HepG2 (cell line): ENCODE measurements at regions not wholly inside any gene's neighbourhood (a gene's known extent, or its start where the extent isn't known, plus 50 kb on each side); places are given as distances from the start of the nearest gene placed in this dataset.

ENCODE experiments used
- ATAC-seq: fragments of 200-7000 bp; cut with Tn5 transposase; 3 replicates; pipeline ENCODE4 v1.9.1; 2020; ENCODE audit warnings: mild to moderate bottlenecking, moderate library complexity
- BruUV-seq: library from RNA; stranded (reverse); fragments of 400-500 nt; replicated peaks from 2 replicates; lab custom pipeline; 2021; lab: Mats Ljungman, UMichigan
- CTCF ChIA-PET: fragments of 300-600 bp; formaldehyde crosslinking; extraction: SDS; loops from one replicate; lab custom pipeline; 2021; ENCODE audit warnings: low total read pairs, inconsistent platforms, low intra/inter-chr PET ratio; lab: Yijun Ruan, JAX
- POLR2A ChIA-PET: fragments of 350-600 bp; sonication (Branson Sonifier 250); formaldehyde crosslinking; loops from one replicate; lab custom pipeline; 2020; ENCODE audit warnings: antibody characterized with exemption, inconsistent platforms; lab: Yijun Ruan, JAX
- DNase-seq: peaks from one replicate; pipeline ENCODE4 v3.0.0-alpha.2; 2015; ENCODE audit warnings: low spot score
- FAIRE-seq: peaks from 3 replicates; lab custom pipeline; 2011; peaks lifted over from hg19 to GRCh38; lab: Jason Lieb, UNC
- H2AFZ ChIP-seq: one replicate; pipeline ENCODE4 v1.6.1; 2011; ENCODE audit warnings: low read length, inconsistent platforms
- H3K27ac ChIP-seq: fragments of 300-600 bp; 3 replicates; pipeline ENCODE4 v1.8.0; 2011; ENCODE audit warnings: mixed run types, mild to moderate bottlenecking, mixed read lengths, low read length, inconsistent platforms; ENCODE audit not compliant: insufficient read depth; ENCODE audit errors: extremely low read length
- H3K27me3 ChIP-seq, 2 experiments: fragments of 200-600 bp in 1 of 2; 2 replicates in 1 of 2; 3 replicates in 1 of 2; pipeline versions ENCODE4 v1.6.0 to v1.8.0; 2011; ENCODE audit warnings: low read length in 2 of 2, mild to moderate bottlenecking in 2 of 2, moderate library complexity in 2 of 2, inconsistent platforms in 1 of 2; ENCODE audit not compliant: insufficient read depth in 2 of 2, control insufficient read depth in 1 of 2
- H3K36me3 ChIP-seq, 2 experiments: fragments of 200-600 bp in 1 of 2; replicated peaks in 1 of 2; 2 replicates in 1 of 2; 3 replicates in 1 of 2; pipeline versions ENCODE4 v1.5.1 to v1.8.0; 2011; ENCODE audit warnings: low read length in 2 of 2, inconsistent platforms in 1 of 2; ENCODE audit not compliant: insufficient read depth in 2 of 2, control insufficient read depth in 1 of 2
- H3K4me1 ChIP-seq: 2 replicates; pipeline ENCODE4 v1.5.1; 2012; ENCODE audit warnings: low read length, inconsistent platforms; ENCODE audit not compliant: insufficient read depth
- H3K4me2 ChIP-seq: 2 replicates; pipeline ENCODE4 v1.6.0; 2011; ENCODE audit warnings: low read depth, low read length, inconsistent platforms
- H3K4me3 ChIP-seq, 3 experiments: fragments of 200-600 bp in 1 of 3; sonication (generic), shearing (Covaris generic) in 1 of 3; replicated peaks in 1 of 3; 2 replicates each; pipeline ENCODE4 v1.5.1; 2011 to 2016; ENCODE audit warnings: low read length in 3 of 3, inconsistent platforms in 2 of 3, low read depth in 2 of 3, mild to moderate bottlenecking in 2 of 3, control low read depth in 1 of 3, mixed read lengths in 1 of 3; ENCODE audit not compliant: insufficient read depth in 1 of 3
- H3K79me2 ChIP-seq: one replicate; pipeline ENCODE4 v1.6.1; 2011; ENCODE audit warnings: low read length, inconsistent platforms; ENCODE audit not compliant: insufficient read depth
- H3K9ac ChIP-seq: 2 replicates; pipeline ENCODE4 v1.6.0; 2011; ENCODE audit warnings: mild to moderate bottlenecking, low read depth, low read length, inconsistent platforms; ENCODE audit not compliant: insufficient read depth
- H3K9me3 ChIP-seq: 2 replicates; pipeline ENCODE4 v1.5.1; 2012; ENCODE audit warnings: mild to moderate bottlenecking, low read length
- H4K20me1 ChIP-seq: 2 replicates; pipeline ENCODE4 v1.6.0; 2011; ENCODE audit warnings: inconsistent platforms, mild to moderate bottlenecking, low read length, moderate library complexity; ENCODE audit not compliant: insufficient read depth
- CBX1 ChIP-seq: IDR thresholded peaks from one replicate; pipeline ENCODE4 v1.6.1; 2016; ENCODE audit warnings: antibody characterized with exemption, low read depth
- GABPA ChIP-seq, 2 experiments: IDR thresholded peaks; 2 replicates each; pipeline ENCODE4 v1.6.1; 2011 to 2016; ENCODE audit warnings: low read depth in 2 of 2, low read length in 1 of 2, missing biosample characterization in 1 of 2, missing genetic modification characterization in 1 of 2
- GPN1 ChIP-seq: sonication (generic); formaldehyde crosslinking; IDR thresholded peaks from 2 replicates; pipeline ENCODE4 v1.5.1; 2020; ENCODE audit warnings: missing genetic modification reagents, borderline replicate concordance
- MAFF ChIP-seq: IDR thresholded peaks from 2 replicates; pipeline ENCODE4 v1.6.1; 2011; ENCODE audit warnings: low read depth, low read length, improper control_type of control experiment
- MAFK ChIP-seq, 2 experiments: IDR thresholded peaks in 1 of 2; conservative IDR thresholded peaks in 1 of 2; 2 replicates each; pipeline ENCODE4 v1.6.1; 2011; ENCODE audit warnings: improper control_type of control experiment in 2 of 2, low read length in 2 of 2
- SALL1 ChIP-seq: sonication (generic); formaldehyde crosslinking; IDR thresholded peaks from 2 replicates; pipeline ENCODE4 v1.8.0; 2022; ENCODE audit warnings: mild to moderate bottlenecking, missing genetic modification reagents
- ZBTB1 ChIP-seq: sonication (generic); formaldehyde crosslinking; IDR thresholded peaks from 2 replicates; pipeline ENCODE4 v1.4.0; 2020; ENCODE audit warnings: missing genetic modification reagents, borderline replicate concordance
- ZNF138 ChIP-seq: sonication (generic); formaldehyde crosslinking; IDR thresholded peaks from 2 replicates; pipeline ENCODE4 v1.5.0; 2020; ENCODE audit warnings: mild to moderate bottlenecking, low read depth, missing genetic modification reagents
- ZNF563 ChIP-seq: sonication (generic); formaldehyde crosslinking; IDR thresholded peaks from 2 replicates; pipeline ENCODE4 v1.8.0; 2022; ENCODE audit warnings: mild to moderate bottlenecking, moderate library complexity, missing genetic modification reagents
- ZNF781 ChIP-seq: sonication (generic); formaldehyde crosslinking; IDR thresholded peaks from 2 replicates; pipeline ENCODE4 v1.5.1; 2020; ENCODE audit warnings: borderline replicate concordance, mild to moderate bottlenecking, missing genetic modification reagents; ENCODE audit errors: not compliant biosample characterization
- WGBS: methylation state at CpG from one replicate; pipeline ENCODE4 v1.1.6; 2017; ENCODE audit warnings: low lambda C conversion rate; 5-methylcytosine and 5-hydroxymethylcytosine counted together
- in situ Hi-C: cut with HindIII; loops from 2 replicates; pipeline ENCODE4 v1.10.0; 2017; ENCODE audit warnings: low pct_unique_long_range_greater_than_20kb; ENCODE audit not compliant: extremely low pct_ligation_motif_present
- intact Hi-C: fragments of 100-400 bp; cut with micrococcal nuclease; formaldehyde crosslinking; loops from one replicate; pipeline ENCODE4 v1.10.0; 2022; ENCODE audit not compliant: unreplicated experiment
- TF ChIP-seq, protein P1 (sequence below): sonication (generic); formaldehyde crosslinking; IDR thresholded peaks from 2 replicates; pipeline ENCODE4 v1.8.0; 2022; ENCODE audit warnings: mild to moderate bottlenecking, missing genetic modification reagents

GRCh38 chr1:72557446-72558049, 275.2 kb upstream of the NEGR1 start:
- peak; percentile 56 for ATAC-seq
- in situ Hi-C loops = no loop called here
- H3K27me3 ChIP-seq = no peaks in the 10 kb centered on the region
- no peaks in the 10 kb centered on the region for H3K36me3 ChIP-seq
- no peak overlapping the region for H2AFZ ChIP-seq
- no peaks in the 10 kb centered on the region for H3K4me1 ChIP-seq
- ChIA-PET CTCF (no interaction called here), POLR2A (no interaction called here)
- 0% methylated on average over 1 of the region's 1 CpG for WGBS
- no peak overlapping the region for H3K27ac ChIP-seq
- no peaks in the 10 kb centered on the region for H3K79me2 ChIP-seq
- intact Hi-C loops = no loop called here
- no peak for DNase-seq
- no peak overlapping the region for H3K4me3 ChIP-seq
- H3K9me3 ChIP-seq = peaks cover 6% of the 10 kb centered on the region; the same call in 1 of the 2 replicates
- no peak for FAIRE-seq
- no peak overlapping the region for H3K4me2 ChIP-seq
- no peak overlapping the region for H3K9ac ChIP-seq
- TF ChIP-seq, protein P1, sequence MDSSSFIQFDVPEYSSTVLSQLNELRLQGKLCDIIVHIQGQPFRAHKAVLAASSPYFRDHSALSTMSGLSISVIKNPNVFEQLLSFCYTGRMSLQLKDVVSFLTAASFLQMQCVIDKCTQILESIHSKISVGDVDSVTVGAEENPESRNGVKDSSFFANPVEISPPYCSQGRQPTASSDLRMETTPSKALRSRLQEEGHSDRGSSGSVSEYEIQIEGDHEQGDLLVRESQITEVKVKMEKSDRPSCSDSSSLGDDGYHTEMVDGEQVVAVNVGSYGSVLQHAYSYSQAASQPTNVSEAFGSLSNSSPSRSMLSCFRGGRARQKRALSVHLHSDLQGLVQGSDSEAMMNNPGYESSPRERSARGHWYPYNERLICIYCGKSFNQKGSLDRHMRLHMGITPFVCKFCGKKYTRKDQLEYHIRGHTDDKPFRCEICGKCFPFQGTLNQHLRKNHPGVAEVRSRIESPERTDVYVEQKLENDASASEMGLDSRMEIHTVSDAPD = no peak
- no peak for TF ChIP-seq SALL1 (CRISPR knock-in tag)
- 0 out of 4 replicates have a peak, but pooled peaks of 1 of the 2 experiments have one; percentile 5 for TF ChIP-seq MAFK (conservative IDR thresholded peaks at IDR 0.05 in 1 of 2, IDR thresholded peaks at IDR 0.05 in 1 of 2; ENCODE audit: low read length in 2 of 2)
- TF ChIP-seq ZNF781 (CRISPR knock-in tag) = no peak
- no peak for TF ChIP-seq ZNF563
- no peak for TF ChIP-seq GABPA (IDR thresholded peaks at IDR 0.05; ENCODE audit: low read depth, low read length)
- TF ChIP-seq GABPA (CRISPR knock-in tag; IDR thresholded peaks at IDR 0.05; ENCODE audit: low read depth) = 0 out of 2 replicates have a peak, but pooled peaks have one; percentile 33
- no peak for TF ChIP-seq CBX1
- no peak for TF ChIP-seq GPN1
- TF ChIP-seq ZBTB1 (CRISPR knock-in tag) = no peak
- 0 out of 2 replicates have a peak, but pooled peaks have one; percentile 15 for TF ChIP-seq MAFF
- no peak for TF ChIP-seq ZNF138 (CRISPR knock-in tag)
- no TSS peak for BruUV-seq
- no peaks in the 10 kb centered on the region for H4K20me1 ChIP-seq
